ENCODE measurements at regions not wholly inside any gene's neighbourhood (a gene's known extent, or its start where the extent isn't known, plus 50 kb on each side); places are given as distances from the start of the nearest gene placed in this dataset.

DNA sequence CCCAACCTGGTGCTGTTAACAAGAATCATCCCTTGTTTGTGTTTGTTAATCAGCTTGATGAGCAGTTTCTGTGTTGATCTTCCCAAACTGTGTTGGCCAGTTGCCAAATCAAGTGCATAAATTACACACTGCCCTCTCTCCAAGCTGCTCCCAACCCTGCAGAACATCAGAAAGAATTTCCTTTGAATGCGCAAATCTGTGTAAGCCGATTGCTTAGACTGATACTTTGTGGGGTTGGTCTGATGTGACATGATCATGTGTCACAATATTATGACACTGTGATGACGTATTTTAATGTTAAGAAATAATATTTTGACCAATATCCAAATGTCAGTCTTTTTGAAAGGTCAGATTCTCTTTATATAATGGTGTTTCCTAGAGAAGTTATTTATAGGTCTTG, 766.4 kb upstream of the WWC1 start:
- no peak for DNase-seq (ENCODE audit: low read depth)

- no peak for DNase-seq (ENCODE audit: low read depth)
These were observed 762.8 kb upstream of the WWC1 start for GRCh38 chr5:167528651-167529050.

GRCh38 chr5:167530548-167530947, 760.9 kb upstream of the WWC1 start:
- DNase-seq (ENCODE audit: low read depth), result no peak

DNA sequence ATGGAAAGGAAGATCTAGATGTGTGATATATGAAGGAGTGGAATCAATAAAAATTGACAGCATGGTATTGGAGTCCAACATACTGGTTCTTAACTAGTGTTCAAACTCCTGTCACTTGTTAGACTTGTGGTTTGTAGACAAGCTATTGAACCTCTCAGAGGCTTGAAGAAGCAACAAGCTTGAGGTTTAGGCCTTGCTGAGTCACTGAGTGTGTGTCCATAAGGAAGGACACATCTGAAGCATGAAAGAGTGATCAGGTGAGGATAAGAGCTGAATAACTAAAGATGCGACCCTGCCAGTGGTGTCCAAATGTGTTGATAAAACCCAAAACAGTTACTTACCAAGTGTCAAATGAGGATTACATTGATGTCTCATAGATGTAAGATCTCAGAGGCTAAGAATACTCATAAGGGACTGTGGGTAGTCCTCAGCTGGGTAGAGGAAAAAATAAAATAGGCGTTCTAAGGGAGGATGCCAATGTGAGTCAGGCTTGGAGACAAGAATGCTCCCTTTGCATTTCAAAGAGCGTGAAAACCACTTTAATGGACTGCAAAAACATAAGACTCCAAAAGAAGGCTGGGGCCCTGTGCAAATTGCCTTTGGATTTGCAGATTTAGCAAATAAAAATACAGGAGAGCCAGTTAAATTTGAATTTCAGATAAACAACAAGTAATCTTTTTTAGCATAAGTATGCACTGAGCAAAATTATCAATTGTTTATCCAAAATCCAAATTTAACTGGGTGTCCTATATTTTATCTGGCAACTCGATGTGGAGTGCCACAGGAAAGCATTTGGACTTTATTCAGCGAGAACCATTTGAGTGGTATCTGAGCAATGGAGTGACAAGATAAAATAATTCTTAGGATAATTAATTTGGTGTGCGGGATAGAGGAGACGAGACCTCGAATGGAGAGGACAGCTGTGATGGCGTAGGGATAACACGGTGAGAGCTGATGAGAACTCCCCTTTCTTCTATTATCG, 757.3 kb upstream of the WWC1 start:
- DNase-seq (ENCODE audit: low read depth), result no peak

DNA sequence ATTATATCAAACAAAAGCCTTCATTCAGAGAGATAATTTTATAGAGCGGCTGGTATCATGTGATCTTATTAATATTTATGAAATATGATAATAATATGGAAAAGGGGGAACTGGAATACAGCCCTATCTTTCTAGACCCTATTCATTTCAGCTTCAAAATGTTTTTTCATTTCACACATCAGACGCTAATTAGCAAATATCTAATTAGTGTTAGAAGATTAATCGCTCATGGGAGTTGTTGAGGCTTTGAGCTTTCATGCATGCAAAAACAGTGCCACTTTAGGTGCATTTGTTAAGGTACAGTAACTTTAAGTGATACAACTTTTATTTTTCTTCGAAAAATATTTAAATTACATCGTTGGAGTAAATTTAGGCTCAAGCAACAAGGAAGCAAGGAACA, 751.7 kb upstream of the WWC1 start:
- DNase-seq (ENCODE audit: low read depth), result no peak

- no peak for DNase-seq (ENCODE audit: low read depth)
These were observed 745.2 kb upstream of the WWC1 start for GRCh38 chr5:167546270-167546669.

DNA sequence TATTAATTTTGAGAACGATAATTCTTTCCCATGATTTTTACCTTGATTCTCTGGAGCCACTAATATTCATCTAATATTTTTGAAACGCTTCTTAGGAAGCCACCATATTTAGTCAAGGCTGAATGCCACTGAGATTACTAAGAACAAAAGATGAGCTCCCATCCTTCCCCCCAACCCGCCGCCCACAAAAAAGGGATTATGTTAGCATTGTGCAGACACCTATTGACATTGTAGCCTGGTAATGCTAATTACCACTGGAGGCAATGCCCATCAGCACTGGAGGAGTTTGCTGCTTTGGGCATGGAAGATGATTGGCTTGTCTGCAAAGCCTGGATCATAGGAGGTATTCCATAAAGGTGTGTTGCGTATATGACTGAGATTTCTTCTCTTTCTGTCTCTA, 739.1 kb upstream of the WWC1 start:
- DNase-seq (ENCODE audit: low read depth), result no peak

DNA sequence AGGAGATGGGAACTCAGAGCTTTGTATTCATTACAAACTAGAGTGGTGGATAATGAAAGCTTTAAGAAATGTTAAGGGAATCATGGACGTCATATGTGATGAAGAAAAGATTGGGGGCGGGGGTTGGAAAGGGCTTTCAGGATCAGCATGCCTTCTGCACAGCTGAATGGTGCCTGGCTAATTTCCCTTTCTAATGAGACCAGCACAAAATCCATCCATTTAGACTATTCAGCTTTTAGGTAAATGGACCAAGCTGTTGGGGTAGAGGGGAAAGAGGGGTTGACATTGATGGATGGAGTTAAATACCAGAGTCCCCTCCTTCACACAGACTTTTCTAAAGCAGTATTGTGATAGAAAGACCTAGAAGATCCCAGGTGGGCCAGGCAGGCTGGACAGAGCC, 737.9 kb upstream of the WWC1 start:
- DNase-seq (ENCODE audit: low read depth), result no peak

DNA sequence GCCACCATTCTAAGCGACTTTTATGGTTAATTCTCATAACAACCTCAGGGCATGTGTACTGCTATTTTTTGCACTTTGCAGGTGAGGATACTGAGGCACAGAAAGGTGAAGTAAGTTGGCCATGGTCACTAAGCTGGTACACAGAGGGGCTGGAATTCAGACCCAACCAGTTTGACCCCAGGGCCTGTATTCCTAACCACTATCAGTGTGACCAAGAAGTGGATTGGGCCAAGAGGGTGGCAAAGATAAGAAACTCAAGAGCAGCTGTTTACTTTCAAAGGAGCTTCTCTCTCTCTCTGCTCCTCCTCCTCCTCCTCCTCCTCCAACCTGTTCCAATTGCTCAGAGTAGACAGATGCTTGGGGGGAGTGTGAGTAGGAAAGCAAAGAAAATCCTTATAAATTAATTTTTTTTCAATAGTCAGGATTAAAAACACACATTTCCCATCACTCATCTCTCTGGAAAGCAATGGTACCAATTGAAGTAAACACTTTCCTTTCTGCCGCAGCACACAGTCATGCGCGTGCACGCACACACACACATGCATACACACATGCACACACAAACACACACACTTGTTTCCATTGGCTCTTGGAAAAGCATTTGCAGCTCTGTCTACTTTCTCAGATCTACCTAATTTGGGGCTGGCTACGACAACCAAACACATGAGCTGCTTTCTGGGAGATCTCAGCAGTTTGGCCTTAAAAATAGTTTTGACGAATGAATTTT, 736.7 kb upstream of the WWC1 start:
- no peak for DNase-seq (ENCODE audit: low read depth)

DNA sequence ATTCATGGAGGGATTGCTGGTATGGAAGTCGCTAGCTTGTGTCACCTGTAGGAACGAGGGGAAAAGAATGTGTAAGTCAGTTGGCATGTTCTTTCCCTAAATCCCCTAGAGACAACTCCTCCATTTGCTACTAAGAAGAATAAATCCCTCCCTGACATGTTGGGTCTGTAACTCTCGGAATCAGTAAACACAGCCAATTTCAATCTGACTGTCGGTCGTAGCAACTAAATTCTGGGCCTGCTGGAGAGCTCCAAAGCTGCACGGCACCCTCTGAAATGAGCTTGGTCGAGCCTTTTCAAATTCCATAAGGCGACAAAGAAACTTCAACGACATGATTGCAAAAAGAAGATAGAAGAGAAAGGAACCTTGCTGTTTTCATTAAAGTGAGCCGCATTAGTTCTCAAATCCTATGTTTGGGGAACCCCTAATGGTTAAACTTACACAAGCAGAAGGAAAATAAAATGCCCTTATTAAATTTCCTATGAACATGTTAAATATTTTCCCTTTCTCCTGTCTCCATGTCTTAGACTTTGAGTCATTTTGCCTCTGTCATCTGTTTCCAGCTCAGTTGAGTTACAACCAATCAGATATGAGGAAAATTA, 735.8 kb upstream of the WWC1 start:
- no peak for DNase-seq (ENCODE audit: low read depth)

DNA sequence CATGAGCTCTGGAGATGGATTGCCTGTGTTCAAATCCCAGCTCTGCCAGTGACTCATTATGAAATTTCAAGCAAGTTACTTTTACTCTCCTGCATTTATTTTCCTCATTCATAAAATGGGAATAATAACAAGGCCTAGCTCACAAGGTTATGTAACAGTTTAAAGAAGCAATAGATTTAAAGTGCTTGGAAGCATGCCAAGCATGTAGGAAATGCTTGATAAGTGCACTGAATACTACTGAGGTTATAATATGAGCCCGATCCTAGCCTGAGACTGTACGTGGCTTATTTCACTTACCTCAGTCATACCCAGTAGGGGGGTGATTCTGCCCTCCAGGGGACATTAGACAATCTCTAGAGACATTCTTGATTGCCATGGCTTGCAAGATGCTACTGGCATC, 734.1 kb upstream of the WWC1 start:
- no peak for DNase-seq (ENCODE audit: low read depth)

DNA sequence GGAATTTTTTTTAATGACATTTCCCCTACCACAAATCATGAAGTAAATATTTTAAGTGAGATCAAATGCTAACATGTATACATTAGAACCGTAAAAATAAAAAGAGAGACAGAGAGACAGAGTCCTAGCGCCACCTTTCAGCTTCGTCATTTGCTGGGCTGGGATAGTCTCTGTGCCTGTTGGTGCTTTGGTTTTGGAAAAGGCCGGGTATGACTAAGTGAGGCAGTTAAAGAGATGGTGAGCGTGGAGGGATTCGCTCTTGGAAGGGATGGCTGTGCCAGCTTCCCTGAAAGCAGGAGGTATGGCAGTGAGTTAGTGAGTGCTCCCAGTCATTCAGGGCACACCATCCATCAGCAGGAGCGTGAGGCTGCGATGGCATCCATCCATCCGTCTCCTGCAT, 729.6 kb upstream of the WWC1 start:
- DNase-seq (ENCODE audit: low read depth), result no peak

DNA sequence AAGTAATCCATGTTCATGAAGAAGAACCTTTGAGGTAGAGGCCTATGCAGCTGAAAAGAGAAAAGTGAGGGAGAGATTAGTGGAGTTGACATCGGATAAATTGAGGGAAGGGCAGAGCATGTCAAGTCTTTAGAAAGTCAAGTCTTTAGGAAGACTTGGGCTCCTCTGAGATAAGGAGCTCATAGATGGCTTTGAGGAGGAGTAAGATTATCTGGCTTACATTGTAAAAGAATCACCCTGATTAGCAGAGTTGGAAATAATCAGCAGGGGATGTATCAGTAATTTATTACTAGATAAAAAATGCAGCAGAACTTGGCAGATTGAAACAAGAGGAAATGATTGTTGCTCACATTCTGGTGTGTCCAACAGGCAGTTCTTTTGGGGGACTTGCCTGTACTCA, 727.2 kb upstream of the WWC1 start:
- no peak for DNase-seq (ENCODE audit: low read depth)

GRCh38 chr5:167565189-167565954, 726.1 kb upstream of the WWC1 start:
- peak; percentile 7 for DNase-seq (ENCODE audit: low read depth)

GRCh38 chr5:167570431-167570830, 721.0 kb upstream of the WWC1 start:
- no peak for DNase-seq (ENCODE audit: low read depth)

DNA sequence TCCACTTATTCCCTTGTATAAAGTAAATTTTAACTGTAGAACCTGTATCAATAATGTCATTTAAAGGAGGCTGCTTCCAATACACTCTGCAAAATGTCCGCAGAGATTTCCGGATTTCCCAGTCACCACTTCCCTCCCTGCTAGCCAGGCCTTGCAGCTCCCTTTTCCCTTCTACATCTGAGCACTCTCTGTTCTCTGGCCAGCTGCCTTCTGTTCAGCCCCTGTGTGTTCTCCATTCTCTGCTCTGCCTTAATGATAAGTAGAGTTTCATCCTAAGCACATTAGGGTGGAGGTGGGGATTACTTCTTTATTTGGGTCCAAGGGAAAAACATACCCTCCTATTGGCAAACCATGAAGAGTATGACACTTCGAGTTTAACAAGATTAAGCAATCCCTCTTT, 719.6 kb upstream of the WWC1 start:
- DNase-seq (ENCODE audit: low read depth), result no peak

GRCh38 chr5:167573370-167574127, 717.9 kb upstream of the WWC1 start:
- peak; percentile 15 for DNase-seq (ENCODE audit: low read depth)

DNA sequence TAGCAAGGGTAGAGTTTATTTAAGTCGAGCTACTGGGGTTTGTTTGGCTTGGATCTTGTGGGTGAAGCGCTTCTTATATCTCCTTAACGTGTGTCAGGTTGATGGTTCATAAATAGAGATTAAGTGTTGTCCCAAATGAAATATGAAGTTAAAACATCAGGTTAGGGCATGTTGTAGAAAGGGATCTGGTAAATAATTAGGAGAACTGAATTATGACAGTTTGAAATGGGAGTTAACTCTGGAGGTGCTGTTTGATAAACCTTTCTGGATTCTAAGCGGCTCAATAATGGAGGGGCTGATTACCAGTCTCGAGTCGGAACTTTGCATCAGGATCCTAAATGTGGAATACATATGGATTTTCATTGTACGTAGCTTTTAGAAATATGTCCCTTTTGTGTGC, 717.0 kb upstream of the WWC1 start:
- DNase-seq (ENCODE audit: low read depth), result no peak

DNA sequence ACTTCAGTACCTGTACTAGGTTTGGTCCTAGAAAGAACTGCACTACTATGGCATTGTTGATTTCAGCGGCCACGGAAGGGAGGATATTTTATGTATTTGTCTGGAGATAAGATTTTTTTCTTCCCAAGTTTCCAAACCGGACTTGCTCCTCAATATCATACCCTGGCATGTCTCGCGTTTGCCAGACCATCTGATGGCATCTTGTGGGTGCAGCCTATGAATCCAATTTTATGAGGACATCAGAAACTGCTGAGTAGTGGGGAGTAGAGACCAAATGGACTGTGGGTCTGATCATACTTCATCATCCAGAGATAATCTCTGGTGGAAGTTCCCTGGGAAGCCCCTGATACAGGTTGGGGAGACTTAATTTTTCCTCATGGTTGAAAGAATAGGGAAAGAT, 716.1 kb upstream of the WWC1 start:
- no peak for DNase-seq (ENCODE audit: low read depth)

- no peak for DNase-seq (ENCODE audit: low read depth)
These were observed 715.3 kb upstream of the WWC1 start for GRCh38 chr5:167576126-167576525.

DNA sequence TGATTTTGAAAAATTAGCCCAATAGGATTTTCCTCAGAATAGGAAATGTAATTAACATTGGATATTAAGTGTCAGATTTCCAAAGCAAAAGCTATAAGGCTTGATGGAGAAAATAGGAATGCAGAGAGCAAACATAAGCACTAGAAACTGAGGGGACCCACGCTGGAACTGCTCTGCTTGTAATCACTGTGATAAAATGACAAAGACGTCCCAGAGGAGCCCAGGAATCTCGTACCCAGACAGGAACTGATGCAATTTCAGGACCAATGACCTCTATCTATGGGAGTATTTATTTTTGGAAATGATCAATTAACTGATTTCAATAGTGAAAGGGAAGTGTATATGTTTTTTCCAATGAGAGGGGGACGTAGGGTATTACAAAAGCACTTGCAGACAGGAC, 714.5 kb upstream of the WWC1 start:
- DNase-seq (ENCODE audit: low read depth), result no peak

All from myocyte (in vitro differentiated cells).